Spinal cord (tissue), 9 donors: ENCODE measurements at regions not wholly inside any gene's neighbourhood (a gene's known extent, or its start where the extent isn't known, plus 50 kb on each side); places are given as distances from the start of the nearest gene placed in this dataset.

Experiments used
- DNase-seq, 6 donors: peaks; one replicate each; pipeline versions ENCODE4 v3.0.0 to v3.0.0-alpha.2; 2013 to 2015; ENCODE audit warnings: low spot score in 6 of 6, low read depth in 4 of 6
- H3K27ac ChIP-seq: one replicate; pipeline ENCODE4 v1.5.1; 2013; ENCODE audit warnings: low read depth, low read length, control low read depth
- H3K27me3 ChIP-seq: one replicate; pipeline ENCODE4 v1.6.1; 2013; ENCODE audit warnings: low read length; ENCODE audit not compliant: control insufficient read depth, insufficient read depth
- H3K36me3 ChIP-seq: one replicate; pipeline ENCODE4 v1.6.1; 2013; ENCODE audit warnings: low read length; ENCODE audit not compliant: control insufficient read depth, insufficient read depth
- H3K4me1 ChIP-seq: one replicate; pipeline ENCODE4 v1.6.1; 2013; ENCODE audit warnings: low read length; ENCODE audit not compliant: control insufficient read depth, insufficient read depth
- H3K4me3 ChIP-seq: one replicate; pipeline ENCODE4 v1.5.1; 2013; ENCODE audit warnings: low read depth, low read length, control low read depth
- H3K9me3 ChIP-seq: one replicate; pipeline ENCODE4 v1.6.1; 2013; ENCODE audit warnings: low read length; ENCODE audit not compliant: control insufficient read depth, insufficient read depth
- WGBS: methylation state at CpG from one replicate; pipeline ENCODE4 v1.1.5; 2013; ENCODE audit warnings: missing lambda C conversion rate; ENCODE audit not compliant: insufficient coverage; 5-methylcytosine and 5-hydroxymethylcytosine counted together
- donor health status: healthy.

DNA sequence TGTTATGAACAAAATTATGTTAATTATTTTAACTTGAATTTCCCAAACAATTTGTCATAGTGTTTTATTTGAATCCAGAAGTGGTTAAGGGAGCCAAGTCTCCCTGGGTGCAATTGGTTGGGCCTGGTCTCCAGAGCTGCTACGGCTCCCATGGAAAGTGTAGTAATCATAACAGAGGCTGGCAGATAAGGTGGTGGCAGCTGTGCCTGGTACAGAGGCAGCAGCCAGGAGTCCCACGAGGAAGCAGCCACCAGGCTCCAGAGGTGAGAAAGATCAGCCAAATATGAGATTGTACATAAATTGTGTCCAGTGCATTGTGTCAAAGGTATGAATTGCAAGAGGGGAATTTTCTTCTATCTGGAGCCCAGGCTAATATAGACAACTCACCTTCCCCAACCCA is 368.9 kb upstream of the PTBP2 start:
- no peaks in the 10 kb centered on the region for H3K36me3 ChIP-seq
- DNase-seq = no peak
- no peak overlapping the region for H3K27ac ChIP-seq
- no peaks in the 10 kb centered on the region for H3K4me1 ChIP-seq
- H3K9me3 ChIP-seq = no peaks in the 10 kb centered on the region
- no peaks in the 10 kb centered on the region for H3K27me3 ChIP-seq
- WGBS = 94% methylated on average over 2 of the region's 2 CpGs
- no peak overlapping the region for H3K4me3 ChIP-seq

DNA sequence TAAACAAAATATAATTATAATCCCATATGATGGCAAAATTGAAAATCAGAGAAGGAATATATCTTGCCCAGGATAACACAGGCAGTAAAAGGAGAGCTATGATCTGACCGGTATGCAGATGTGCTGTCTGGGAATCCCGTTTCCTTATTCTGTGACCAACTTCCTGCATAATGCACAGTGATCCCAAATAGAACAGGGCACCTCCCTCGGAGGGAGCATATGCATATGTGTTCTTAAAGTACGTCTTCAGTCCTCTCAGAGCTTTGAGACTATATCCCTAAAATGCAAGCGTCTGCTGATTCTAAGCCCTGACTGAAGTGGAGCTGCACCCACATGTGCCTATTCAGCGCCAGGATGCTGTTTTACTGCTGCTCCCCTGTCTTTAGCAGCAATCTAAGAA is 366.1 kb upstream of the PTBP2 start:
- no peak for DNase-seq
- Histone ChIP-seq H3K27me3 (no peaks in the 10 kb centered on the region), H3K4me3 (no peak overlapping the region), H3K4me1 (no peaks in the 10 kb centered on the region), H3K9me3 (no peaks in the 10 kb centered on the region), H3K27ac (no peak overlapping the region), H3K36me3 (no peaks in the 10 kb centered on the region)
- 72% methylated on average over 6 of the region's 6 CpGs for WGBS

DNA sequence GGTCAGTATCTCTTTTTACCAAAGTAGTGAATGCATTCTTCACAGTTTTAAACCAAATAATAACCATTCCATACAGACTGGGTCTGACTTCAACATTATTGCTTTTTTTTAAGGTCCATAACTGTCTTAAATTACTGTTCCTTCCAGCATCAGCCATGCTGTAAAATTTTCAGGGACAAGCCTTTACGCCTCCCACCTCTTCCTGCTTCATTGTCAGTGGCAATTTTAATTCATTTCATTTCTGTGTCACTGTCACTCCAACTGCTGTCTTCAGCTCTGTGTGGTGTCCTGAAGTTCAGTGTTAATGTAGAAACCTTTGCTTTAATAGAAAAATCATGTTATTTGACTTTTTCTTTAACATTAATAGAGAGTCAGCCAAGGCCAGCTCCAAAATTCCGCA is 365.6 kb upstream of the PTBP2 start:
- no peak overlapping the region for H3K27ac ChIP-seq
- no peak for DNase-seq
- H3K4me1 ChIP-seq = no peaks in the 10 kb centered on the region
- no CpG with 5 or more reads among the region's 2 CpGs for WGBS
- no peaks in the 10 kb centered on the region for H3K36me3 ChIP-seq
- H3K9me3 ChIP-seq = no peaks in the 10 kb centered on the region
- H3K27me3 ChIP-seq = no peaks in the 10 kb centered on the region
- H3K4me3 ChIP-seq = no peak overlapping the region

DNA sequence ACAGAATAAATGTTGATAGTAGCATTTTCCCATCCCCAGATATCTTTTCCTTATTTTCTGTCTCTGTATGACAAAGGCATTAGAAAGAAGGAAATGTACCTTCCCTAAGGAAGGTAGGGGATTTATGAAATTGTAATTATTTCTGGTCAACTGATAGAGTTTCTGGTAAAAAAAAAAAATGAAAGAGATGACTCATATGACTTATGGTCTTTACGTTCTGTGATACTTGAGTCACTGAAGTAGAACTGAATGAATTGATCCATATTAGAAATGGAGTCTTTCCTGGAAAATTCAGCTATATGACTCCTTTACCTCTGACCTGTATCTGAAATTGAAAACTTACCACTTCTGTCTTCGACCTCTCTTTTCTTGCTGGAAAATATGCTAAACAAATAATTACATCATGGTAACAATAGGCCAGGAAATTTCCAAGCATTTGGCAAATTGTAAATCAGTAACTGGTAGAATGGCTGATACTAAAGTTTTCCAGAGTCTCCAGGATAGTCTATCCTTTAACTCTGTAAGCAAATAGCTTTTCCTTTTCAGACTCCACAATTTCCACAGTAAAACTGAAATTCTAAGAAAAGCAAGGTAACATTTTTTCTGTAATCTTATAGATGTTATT is 364.3 kb upstream of the PTBP2 start:
- no peak for DNase-seq
- no peaks in the 10 kb centered on the region for H3K27me3 ChIP-seq
- no peak overlapping the region for H3K27ac ChIP-seq
- WGBS = no CpG with 5 or more reads among the region's 2 CpGs
- no peaks in the 10 kb centered on the region for H3K4me1 ChIP-seq
- no peak overlapping the region for H3K4me3 ChIP-seq
- no peaks in the 10 kb centered on the region for H3K36me3 ChIP-seq
- H3K9me3 ChIP-seq = no peaks in the 10 kb centered on the region

DNA sequence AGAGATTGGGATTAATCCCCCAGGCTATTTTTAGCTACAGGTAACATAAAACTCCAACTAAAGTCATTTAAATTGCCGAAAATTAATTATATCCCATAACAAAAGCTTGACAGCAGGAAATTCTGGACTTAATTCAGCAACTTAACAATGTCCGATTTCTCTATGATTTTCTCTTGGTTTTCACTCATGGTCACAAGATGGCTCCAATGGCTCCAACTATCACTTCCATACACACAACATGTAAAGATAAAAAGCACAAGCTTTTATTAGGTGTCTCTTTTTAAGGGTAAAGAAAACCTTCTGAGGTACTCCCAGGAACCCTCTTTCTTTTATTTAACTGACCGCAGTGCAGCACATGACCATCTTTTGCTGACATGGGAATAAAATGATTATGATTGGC is 363.5 kb upstream of the PTBP2 start:
- no CpG with 5 or more reads among the region's 3 CpGs for WGBS
- no peaks in the 10 kb centered on the region for H3K9me3 ChIP-seq
- H3K4me3 ChIP-seq = no peak overlapping the region
- no peak overlapping the region for H3K27ac ChIP-seq
- DNase-seq = no peak
- H3K4me1 ChIP-seq = no peaks in the 10 kb centered on the region
- no peaks in the 10 kb centered on the region for H3K36me3 ChIP-seq
- H3K27me3 ChIP-seq = no peaks in the 10 kb centered on the region

DNA sequence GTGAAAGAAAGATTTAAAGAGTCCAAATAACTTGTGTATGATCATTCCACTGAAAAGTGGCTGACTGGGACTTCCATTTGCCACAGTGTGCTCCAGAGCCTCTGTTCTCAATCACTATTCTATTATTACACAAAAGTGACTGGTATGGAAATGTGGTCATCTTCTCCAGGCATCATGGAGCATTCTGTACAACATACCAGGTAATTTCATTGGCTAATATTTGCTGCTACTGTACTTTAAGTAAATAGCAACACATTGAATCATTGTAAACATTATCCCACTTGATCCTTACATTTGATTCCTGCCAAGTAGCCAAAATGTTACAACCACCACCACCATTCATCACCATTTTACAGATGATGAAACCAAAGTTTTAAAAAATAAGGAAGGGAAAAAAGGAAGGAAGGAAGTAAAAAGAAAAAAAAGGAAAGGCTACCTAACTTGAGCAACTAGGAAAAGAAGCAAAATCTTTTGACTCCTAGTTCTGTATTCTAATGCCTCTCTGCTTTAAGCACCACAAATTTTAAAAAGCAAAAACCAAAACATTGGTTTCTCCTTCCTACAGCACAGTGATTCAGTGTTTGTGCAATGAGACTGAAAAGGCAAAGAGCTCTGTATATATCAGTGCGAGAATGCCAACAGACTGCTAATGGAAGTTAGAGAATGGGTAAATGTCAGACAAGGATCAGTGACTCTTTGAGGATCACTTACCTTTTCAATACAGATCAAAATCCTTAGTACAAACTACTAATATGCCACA is 361.4 kb upstream of the PTBP2 start:
- Histone ChIP-seq H3K27me3 (no peaks in the 10 kb centered on the region), H3K9me3 (no peaks in the 10 kb centered on the region), H3K4me1 (no peaks in the 10 kb centered on the region), H3K4me3 (no peak overlapping the region), H3K36me3 (no peaks in the 10 kb centered on the region), H3K27ac (no peak overlapping the region)
- no CpG with 5 or more reads among the region's 1 CpG for WGBS
- no peak for DNase-seq

DNA sequence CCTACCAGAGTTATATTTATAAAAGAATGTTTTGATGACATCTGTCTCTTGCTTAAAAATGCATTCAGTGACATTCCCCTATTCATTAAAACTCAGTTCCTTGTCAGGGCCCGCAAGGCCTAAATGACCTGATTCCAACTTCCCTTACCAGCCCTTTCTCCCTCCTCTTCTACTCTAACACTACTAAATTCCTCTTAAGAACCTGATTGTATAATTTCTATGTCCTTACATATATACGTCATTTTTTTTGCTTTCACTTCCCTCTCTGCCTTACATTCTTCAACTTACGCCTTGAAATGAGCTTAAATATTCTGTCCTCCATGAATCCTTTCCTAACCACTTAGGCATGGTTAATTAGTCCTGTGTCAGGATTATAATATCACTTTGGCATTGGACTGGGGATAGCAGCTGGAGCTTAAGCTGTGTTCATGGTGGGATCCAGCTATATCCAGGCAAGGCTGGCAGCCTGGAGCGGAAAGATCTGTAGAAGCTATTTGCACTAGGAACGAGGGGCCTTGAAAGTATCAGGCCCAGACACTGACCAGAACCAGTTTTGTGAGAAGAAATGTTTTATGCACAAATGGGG is 360.2 kb upstream of the PTBP2 start:
- DNase-seq = peak in 2 of 6 donors; percentile 14 to 45

DNA sequence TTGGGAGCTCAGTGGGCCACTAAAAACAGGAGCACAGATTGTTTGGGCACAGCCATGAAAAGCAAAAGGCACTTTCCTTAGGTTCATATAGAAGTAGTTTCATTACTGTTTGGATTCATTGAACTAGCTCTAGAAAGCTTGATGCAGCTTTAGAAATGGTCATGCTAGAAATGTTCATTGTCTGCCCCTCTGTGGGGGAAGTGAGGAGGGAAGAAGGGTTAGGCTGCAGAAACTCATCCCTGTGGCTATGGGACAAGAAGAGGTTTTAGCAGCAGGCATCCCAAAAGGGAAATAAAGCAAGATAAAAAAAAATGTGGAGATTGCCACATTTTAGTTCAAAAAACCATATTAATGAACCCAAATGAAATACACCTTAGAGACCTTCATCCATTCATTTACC is 359.6 kb upstream of the PTBP2 start:
- Histone ChIP-seq H3K27ac (no peak overlapping the region), H3K4me1 (no peaks in the 10 kb centered on the region), H3K4me3 (no peak overlapping the region), H3K36me3 (no peaks in the 10 kb centered on the region), H3K27me3 (no peaks in the 10 kb centered on the region), H3K9me3 (no peaks in the 10 kb centered on the region)
- no peak for DNase-seq

More for the DNA sequence above, 360.2 kb upstream of the PTBP2 start:
- H3K4me3 ChIP-seq = no peak overlapping the region
- H3K36me3 ChIP-seq = no peaks in the 10 kb centered on the region
- H3K27me3 ChIP-seq = no peaks in the 10 kb centered on the region
- 86% methylated on average over 3 of the region's 5 CpGs for WGBS
- no peak overlapping the region for H3K27ac ChIP-seq
- H3K4me1 ChIP-seq = no peaks in the 10 kb centered on the region
- no peaks in the 10 kb centered on the region for H3K9me3 ChIP-seq

DNA sequence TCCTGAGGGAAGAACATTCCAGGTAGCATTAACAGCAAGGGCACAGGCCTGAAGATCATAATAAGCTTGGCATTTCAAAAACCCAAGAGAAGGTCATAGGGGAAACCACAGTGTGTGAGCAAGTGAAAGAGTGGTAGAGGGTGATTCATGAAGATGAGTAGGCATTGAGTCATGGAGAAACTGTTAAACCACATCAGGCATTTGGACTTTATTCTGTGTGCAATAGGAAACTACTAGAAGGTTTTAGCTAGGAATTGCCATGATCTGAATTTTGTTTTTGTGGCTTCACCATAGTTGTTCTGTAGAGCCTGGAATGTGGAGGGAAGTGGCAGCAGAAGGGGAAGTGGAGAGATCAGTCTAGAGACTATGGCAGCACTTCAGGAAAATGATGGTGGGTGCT is 359.0 kb upstream of the PTBP2 start:
- no peak overlapping the region for H3K27ac ChIP-seq
- no peak for DNase-seq
- H3K36me3 ChIP-seq = no peaks in the 10 kb centered on the region
- no peak overlapping the region for H3K4me3 ChIP-seq
- H3K9me3 ChIP-seq = no peaks in the 10 kb centered on the region
- no peaks in the 10 kb centered on the region for H3K27me3 ChIP-seq
- H3K4me1 ChIP-seq = no peaks in the 10 kb centered on the region

DNA sequence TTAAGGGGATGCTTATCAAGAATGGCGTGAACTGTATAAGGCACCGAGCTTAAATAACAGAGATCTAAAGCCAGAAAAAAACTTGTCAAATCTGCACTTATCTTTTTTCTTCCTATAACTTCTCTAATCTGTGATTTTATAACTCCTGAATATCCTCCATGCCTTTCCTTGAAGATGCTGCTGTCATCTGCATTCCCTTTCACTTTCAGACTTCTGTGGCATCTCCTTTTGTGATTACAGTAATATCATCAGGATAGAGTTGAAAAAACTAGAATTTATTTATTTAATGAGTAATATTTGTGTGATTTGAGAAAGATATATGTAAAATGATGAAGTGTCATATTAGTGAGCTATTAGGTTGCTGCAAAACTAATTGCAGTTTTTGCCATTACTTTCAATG is 357.8 kb upstream of the PTBP2 start:
- Histone ChIP-seq H3K4me1 (no peaks in the 10 kb centered on the region), H3K27ac (no peak overlapping the region), H3K4me3 (no peak overlapping the region), H3K27me3 (no peaks in the 10 kb centered on the region), H3K36me3 (no peaks in the 10 kb centered on the region), H3K9me3 (no peaks in the 10 kb centered on the region)
- DNase-seq = no peak
- 100% methylated on average over 2 of the region's 2 CpGs for WGBS
